KMS-11 (cell line): ENCODE measurements at regions not wholly inside any gene's neighbourhood (a gene's known extent, or its start where the extent isn't known, plus 50 kb on each side); places are given as distances from the start of the nearest gene placed in this dataset.

ENCODE experiments used
- H2AFZ ChIP-seq: fragments of 200-600 bp; sonication (generic); 2 replicates; pipeline ENCODE4 v1.6.1; 2016; ENCODE audit warnings: antibody characterized with exemption, mixed run types, low read depth
- H3K27ac ChIP-seq: fragments of 200-600 bp; sonication (generic); 2 replicates; pipeline ENCODE4 v1.6.1; 2016; ENCODE audit warnings: mild to moderate bottlenecking, mixed run types
- H3K27me3 ChIP-seq: fragments of 200-600 bp; sonication (generic); 2 replicates; pipeline ENCODE4 v1.6.1; 2017; ENCODE audit warnings: mild to moderate bottlenecking, low read depth, mixed run types, moderate library complexity; ENCODE audit not compliant: insufficient read depth
- H3K36me3 ChIP-seq: fragments of 200-600 bp; sonication (generic); 2 replicates; pipeline ENCODE4 v1.6.1; 2017; ENCODE audit warnings: mild to moderate bottlenecking, mixed run types; ENCODE audit not compliant: insufficient read depth
- H3K4me1 ChIP-seq: fragments of 200-600 bp; sonication (generic); 2 replicates; pipeline ENCODE4 v1.6.1; 2016; ENCODE audit warnings: mild to moderate bottlenecking, low read depth, mixed run types; ENCODE audit not compliant: poor library complexity, severe bottlenecking
- H3K4me2 ChIP-seq: fragments of 200-600 bp; sonication (generic); 2 replicates; pipeline ENCODE4 v1.7.0; 2016; ENCODE audit warnings: mild to moderate bottlenecking, mixed run types
- H3K4me3 ChIP-seq: fragments of 200-600 bp; sonication (generic); IDR thresholded peaks from 2 replicates; pipeline ENCODE4 v1.6.1; 2017; ENCODE audit warnings: low read depth, low read length, mixed read lengths; ENCODE audit not compliant: insufficient read depth
- H3K79me2 ChIP-seq: fragments of 200-600 bp; sonication (generic); 2 replicates; pipeline ENCODE4 v1.6.1; 2016; ENCODE audit warnings: low read depth, mixed run types; ENCODE audit not compliant: insufficient read depth
- H3K9ac ChIP-seq: fragments of 200-600 bp; sonication (generic); 2 replicates; pipeline ENCODE4 v1.6.1; 2016; ENCODE audit warnings: mild to moderate bottlenecking, mixed run types
- H4K20me1 ChIP-seq: fragments of 200-600 bp; sonication (generic); 2 replicates; pipeline ENCODE4 v1.6.1; 2016; ENCODE audit warnings: mild to moderate bottlenecking, mixed run types; ENCODE audit not compliant: insufficient read depth
- CTCF ChIP-seq: fragments of 200-600 bp; sonication (generic); conservative IDR thresholded peaks from 2 replicates; pipeline ENCODE4 v1.6.1; 2017; ENCODE audit warnings: low read depth, mild to moderate bottlenecking, antibody characterized with exemption, low read length, moderate library complexity, mixed read lengths

DNA sequence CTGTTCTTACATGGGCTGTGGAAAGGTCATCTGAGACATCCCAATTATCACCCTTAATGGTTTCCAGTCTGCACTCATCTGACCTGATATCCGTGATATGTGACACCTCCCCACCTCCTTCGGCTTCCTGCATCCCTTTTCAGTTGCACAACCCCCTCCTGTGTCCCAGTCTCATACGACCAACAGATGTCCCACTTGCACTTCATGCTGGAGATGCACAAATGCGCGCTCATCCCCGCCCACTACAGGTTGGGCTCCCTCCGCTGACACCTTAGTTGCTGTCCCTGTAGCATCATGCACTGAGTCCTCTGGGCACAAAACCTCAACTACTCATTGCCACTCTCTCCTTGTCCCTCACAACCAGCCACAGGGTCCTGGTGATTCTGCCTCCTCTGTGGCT is 94.4 kb downstream of the MIS18A start:
- no peak overlapping the region for H2AFZ ChIP-seq
- no peak overlapping the region for H3K9ac ChIP-seq
- H3K4me3 ChIP-seq: no peak overlapping the region
- no peaks in the 10 kb centered on the region for H3K4me1 ChIP-seq
- no peaks in the 10 kb centered on the region for H3K79me2 ChIP-seq
- TF ChIP-seq CTCF: no peak
- H3K36me3 ChIP-seq: no peaks in the 10 kb centered on the region
- no peaks in the 10 kb centered on the region for H3K27me3 ChIP-seq
- no peak overlapping the region for H3K4me2 ChIP-seq
- no peak overlapping the region for H3K27ac ChIP-seq
- no peaks in the 10 kb centered on the region for H4K20me1 ChIP-seq

DNA sequence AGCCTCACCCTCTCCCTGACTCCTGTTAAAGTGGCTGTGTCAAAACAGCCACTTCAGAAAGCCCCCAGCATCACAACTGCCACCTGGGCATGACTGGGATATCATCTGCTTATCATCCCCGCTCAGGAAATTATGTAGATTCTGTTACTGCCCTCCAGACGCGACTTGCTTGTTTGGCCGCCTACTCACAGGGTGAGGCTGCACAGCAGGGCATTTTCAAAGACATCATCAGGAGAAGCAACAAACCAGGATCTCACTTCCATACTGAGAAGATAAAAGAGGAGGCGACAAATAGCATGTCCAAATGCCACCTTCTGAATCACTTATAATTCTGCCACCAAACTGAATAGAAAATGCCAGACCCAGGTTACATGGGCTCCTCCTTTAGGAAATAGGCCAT is 94.8 kb downstream of the MIS18A start:
- Histone ChIP-seq H3K4me3 (no peak overlapping the region), H3K36me3 (no peaks in the 10 kb centered on the region), H4K20me1 (no peaks in the 10 kb centered on the region), H3K4me2 (no peak overlapping the region), H2AFZ (no peak overlapping the region), H3K27ac (no peak overlapping the region), H3K4me1 (no peaks in the 10 kb centered on the region), H3K79me2 (no peaks in the 10 kb centered on the region), H3K27me3 (no peaks in the 10 kb centered on the region), H3K9ac (no peak overlapping the region)
- no peak for TF ChIP-seq CTCF

GRCh38 chr21:32183396-32183795 is 95.5 kb downstream of the MIS18A start:
- no peak for TF ChIP-seq CTCF
- H3K9ac ChIP-seq: no peak overlapping the region
- H3K4me3 ChIP-seq: no peak overlapping the region
- H4K20me1 ChIP-seq: no peaks in the 10 kb centered on the region
- H3K79me2 ChIP-seq: no peaks in the 10 kb centered on the region
- H3K4me1 ChIP-seq: no peaks in the 10 kb centered on the region
- no peaks in the 10 kb centered on the region for H3K27me3 ChIP-seq
- H2AFZ ChIP-seq: no peak overlapping the region
- no peak overlapping the region for H3K27ac ChIP-seq
- no peak overlapping the region for H3K4me2 ChIP-seq
- no peaks in the 10 kb centered on the region for H3K36me3 ChIP-seq

GRCh38 chr21:32182449-32182848 is 96.4 kb downstream of the MIS18A start:
- no peak overlapping the region for H3K27ac ChIP-seq
- no peaks in the 10 kb centered on the region for H3K79me2 ChIP-seq
- no peak for TF ChIP-seq CTCF
- H3K27me3 ChIP-seq: no peaks in the 10 kb centered on the region
- no peak overlapping the region for H3K4me3 ChIP-seq
- H3K4me1 ChIP-seq: no peaks in the 10 kb centered on the region
- H4K20me1 ChIP-seq: no peaks in the 10 kb centered on the region
- no peak overlapping the region for H2AFZ ChIP-seq
- H3K36me3 ChIP-seq: no peaks in the 10 kb centered on the region
- no peak overlapping the region for H3K4me2 ChIP-seq
- H3K9ac ChIP-seq: no peak overlapping the region

DNA sequence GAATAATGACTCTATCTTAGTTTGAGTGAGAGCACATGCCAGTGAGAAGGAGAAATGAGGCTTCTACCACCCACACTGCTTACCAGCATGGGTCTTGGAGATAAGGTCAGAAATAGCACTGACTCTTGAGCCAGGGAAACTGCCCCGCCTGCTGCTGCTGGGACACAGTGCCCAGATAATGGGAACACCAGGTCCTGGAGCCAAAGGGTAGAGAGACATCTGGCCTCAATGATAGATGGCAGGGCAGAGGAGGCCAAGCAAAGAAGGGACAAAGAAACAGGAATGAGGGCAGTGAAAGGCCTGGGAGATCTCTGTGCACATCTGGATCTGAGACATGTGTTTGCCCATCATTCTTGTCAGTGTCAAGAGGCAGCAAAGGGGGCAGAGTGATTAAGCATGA is 97.4 kb downstream of the MIS18A start:
- Histone ChIP-seq H4K20me1 (no peaks in the 10 kb centered on the region), H3K27ac (no peak overlapping the region), H3K4me1 (no peaks in the 10 kb centered on the region), H3K79me2 (no peaks in the 10 kb centered on the region), H3K27me3 (no peaks in the 10 kb centered on the region), H3K9ac (no peak overlapping the region), H3K4me2 (no peak overlapping the region), H3K4me3 (no peak overlapping the region), H3K36me3 (no peaks in the 10 kb centered on the region), H2AFZ (no peak overlapping the region)
- no peak for TF ChIP-seq CTCF
